Activated naive CD8-positive, alpha-beta T cell (primary cell): ENCODE measurements at regions not wholly inside any gene's neighbourhood (a gene's known extent, or its start where the extent isn't known, plus 50 kb on each side); places are given as distances from the start of the nearest gene placed in this dataset.

ENCODE experiments used
- H3K27ac Mint-ChIP-seq: one replicate; pipeline ENCODE4 v1.8.0; 2021; ENCODE audit warnings: mixed read lengths
- H3K27me3 Mint-ChIP-seq: one replicate; pipeline ENCODE4 v1.8.0; 2021; ENCODE audit warnings: mixed read lengths
- H3K36me3 Mint-ChIP-seq: one replicate; pipeline ENCODE4 v1.8.0; 2021; ENCODE audit warnings: mixed read lengths
- H3K4me1 Mint-ChIP-seq: one replicate; pipeline ENCODE4 v1.8.0; 2021; ENCODE audit warnings: low read depth, mixed read lengths
- H3K4me3 Mint-ChIP-seq: one replicate; pipeline ENCODE4 v1.8.0; 2021; ENCODE audit warnings: mild to moderate bottlenecking, mixed read lengths
- H3K9me3 Mint-ChIP-seq: one replicate; pipeline ENCODE4 v1.8.0; 2021; ENCODE audit warnings: low read depth, mixed read lengths

GRCh38 chr21:38989379-38989744, 183.6 kb downstream of the ETS2 start:
- H3K4me1 Mint-ChIP-seq: peaks cover 17% of the 10 kb centered on the region
- H3K27me3 Mint-ChIP-seq: peaks cover 13% of the 10 kb centered on the region
- H3K4me3 Mint-ChIP-seq: no peak overlapping the region
- no peaks in the 10 kb centered on the region for H3K9me3 Mint-ChIP-seq
- no peaks in the 10 kb centered on the region for H3K36me3 Mint-ChIP-seq
- no peak overlapping the region for H3K27ac Mint-ChIP-seq

- peaks cover 15% of the 10 kb centered on the region for H3K27me3 Mint-ChIP-seq
- H3K9me3 Mint-ChIP-seq: no peaks in the 10 kb centered on the region
- H3K36me3 Mint-ChIP-seq: no peaks in the 10 kb centered on the region
- H3K4me3 Mint-ChIP-seq: no peak overlapping the region
- H3K27ac Mint-ChIP-seq: no peak overlapping the region
- H3K4me1 Mint-ChIP-seq: peaks cover 17% of the 10 kb centered on the region
Observed at GRCh38 chr21:38988509-38989378, 183.0 kb downstream of the ETS2 start.

- H3K27me3 Mint-ChIP-seq: peaks cover 18% of the 10 kb centered on the region
Observed at GRCh38 chr21:38987633-38988508, 182.1 kb downstream of the ETS2 start.

GRCh38 chr21:38986806-38987632, 181.3 kb downstream of the ETS2 start:
- no peaks in the 10 kb centered on the region for H3K9me3 Mint-ChIP-seq
- peaks cover 17% of the 10 kb centered on the region for H3K4me1 Mint-ChIP-seq
- H3K4me3 Mint-ChIP-seq: no peak overlapping the region
- H3K27me3 Mint-ChIP-seq: peaks cover 18% of the 10 kb centered on the region
- no peaks in the 10 kb centered on the region for H3K36me3 Mint-ChIP-seq
- H3K27ac Mint-ChIP-seq: no peak overlapping the region

More at GRCh38 chr21:38987633-38988508, 182.1 kb downstream of the ETS2 start:
- no peaks in the 10 kb centered on the region for H3K9me3 Mint-ChIP-seq
- H3K4me3 Mint-ChIP-seq: no peak overlapping the region
- H3K27ac Mint-ChIP-seq: no peak overlapping the region
- H3K4me1 Mint-ChIP-seq: peaks cover 17% of the 10 kb centered on the region
- H3K36me3 Mint-ChIP-seq: no peaks in the 10 kb centered on the region

GRCh38 chr21:38986406-38986805, 180.7 kb downstream of the ETS2 start:
- Mint-ChIP-seq H3K36me3 (no peaks in the 10 kb centered on the region), H3K27me3 (peaks cover 23% of the 10 kb centered on the region), H3K9me3 (no peaks in the 10 kb centered on the region), H3K4me1 (peaks cover 17% of the 10 kb centered on the region), H3K4me3 (no peak overlapping the region), H3K27ac (no peak overlapping the region)

- H3K27ac Mint-ChIP-seq: peak overlapping the region; percentile 86
Observed at GRCh38 chr21:38985568-38986378, 180.0 kb downstream of the ETS2 start.

GRCh38 chr21:38984982-38985567, 179.3 kb downstream of the ETS2 start:
- Mint-ChIP-seq H3K36me3 (no peaks in the 10 kb centered on the region), H3K4me1 (peaks cover 17% of the 10 kb centered on the region), H3K27ac (peak overlapping the region; percentile 86), H3K9me3 (no peaks in the 10 kb centered on the region), H3K27me3 (peaks cover 29% of the 10 kb centered on the region), H3K4me3 (peak overlapping the region; percentile 57)

More at GRCh38 chr21:38985568-38986378, 180.0 kb downstream of the ETS2 start:
- H3K9me3 Mint-ChIP-seq: no peaks in the 10 kb centered on the region
- peaks cover 17% of the 10 kb centered on the region for H3K4me1 Mint-ChIP-seq
- H3K4me3 Mint-ChIP-seq: peak overlapping the region; percentile 57
- no peaks in the 10 kb centered on the region for H3K36me3 Mint-ChIP-seq
- H3K27me3 Mint-ChIP-seq: peaks cover 24% of the 10 kb centered on the region

GRCh38 chr21:38984568-38984967, 178.8 kb downstream of the ETS2 start:
- H3K27ac Mint-ChIP-seq: no peak overlapping the region
- peaks cover 17% of the 10 kb centered on the region for H3K4me1 Mint-ChIP-seq
- H3K9me3 Mint-ChIP-seq: no peaks in the 10 kb centered on the region
- peaks cover 30% of the 10 kb centered on the region for H3K27me3 Mint-ChIP-seq
- no peaks in the 10 kb centered on the region for H3K36me3 Mint-ChIP-seq
- no peak overlapping the region for H3K4me3 Mint-ChIP-seq

GRCh38 chr21:38983560-38983959, 177.8 kb downstream of the ETS2 start:
- Mint-ChIP-seq H3K9me3 (no peaks in the 10 kb centered on the region), H3K27ac (no peak overlapping the region), H3K27me3 (peaks cover 32% of the 10 kb centered on the region), H3K4me3 (no peak overlapping the region), H3K4me1 (peaks cover 17% of the 10 kb centered on the region), H3K36me3 (no peaks in the 10 kb centered on the region)

GRCh38 chr21:38982804-38983203, 177.1 kb downstream of the ETS2 start:
- Mint-ChIP-seq H3K4me3 (no peak overlapping the region), H3K27ac (no peak overlapping the region), H3K9me3 (no peaks in the 10 kb centered on the region), H3K36me3 (no peaks in the 10 kb centered on the region), H3K27me3 (peaks cover 30% of the 10 kb centered on the region), H3K4me1 (peaks cover 17% of the 10 kb centered on the region)

- H3K4me3 Mint-ChIP-seq: no peak overlapping the region
- peaks cover 17% of the 10 kb centered on the region for H3K4me1 Mint-ChIP-seq
- H3K27ac Mint-ChIP-seq: no peak overlapping the region
- H3K36me3 Mint-ChIP-seq: no peaks in the 10 kb centered on the region
- peaks cover 32% of the 10 kb centered on the region for H3K27me3 Mint-ChIP-seq
- no peaks in the 10 kb centered on the region for H3K9me3 Mint-ChIP-seq
Observed at GRCh38 chr21:38982096-38982495, 176.4 kb downstream of the ETS2 start.

GRCh38 chr21:38980416-38981313, 174.9 kb downstream of the ETS2 start:
- Mint-ChIP-seq H3K9me3 (no peaks in the 10 kb centered on the region), H3K4me3 (no peak overlapping the region), H3K4me1 (peaks cover 11% of the 10 kb centered on the region), H3K27ac (no peak overlapping the region), H3K36me3 (no peaks in the 10 kb centered on the region), H3K27me3 (peaks cover 27% of the 10 kb centered on the region)
